ENCODE measurements at regions not wholly inside any gene's neighbourhood (a gene's known extent, or its start where the extent isn't known, plus 50 kb on each side); places are given as distances from the start of the nearest gene placed in this dataset.

- TF ChIP-seq ZNF530 (tag by site-specific recombination; IDR thresholded peaks at IDR 0.05; ENCODE audit: low read depth) (no peak), ZNF292 (tag by site-specific recombination; IDR thresholded peaks at IDR 0.05; ENCODE audit: borderline replicate concordance, low read depth) (no peak), WT1 (tag by site-specific recombination; IDR thresholded peaks at IDR 0.05) (no peak), ZNF645 (tag by site-specific recombination; IDR thresholded peaks at IDR 0.05) (no peak)
These were observed 84.1 kb upstream of the SLC44A3 start (continued) for GRCh38 chr1:94736073-94736472.

DNA sequence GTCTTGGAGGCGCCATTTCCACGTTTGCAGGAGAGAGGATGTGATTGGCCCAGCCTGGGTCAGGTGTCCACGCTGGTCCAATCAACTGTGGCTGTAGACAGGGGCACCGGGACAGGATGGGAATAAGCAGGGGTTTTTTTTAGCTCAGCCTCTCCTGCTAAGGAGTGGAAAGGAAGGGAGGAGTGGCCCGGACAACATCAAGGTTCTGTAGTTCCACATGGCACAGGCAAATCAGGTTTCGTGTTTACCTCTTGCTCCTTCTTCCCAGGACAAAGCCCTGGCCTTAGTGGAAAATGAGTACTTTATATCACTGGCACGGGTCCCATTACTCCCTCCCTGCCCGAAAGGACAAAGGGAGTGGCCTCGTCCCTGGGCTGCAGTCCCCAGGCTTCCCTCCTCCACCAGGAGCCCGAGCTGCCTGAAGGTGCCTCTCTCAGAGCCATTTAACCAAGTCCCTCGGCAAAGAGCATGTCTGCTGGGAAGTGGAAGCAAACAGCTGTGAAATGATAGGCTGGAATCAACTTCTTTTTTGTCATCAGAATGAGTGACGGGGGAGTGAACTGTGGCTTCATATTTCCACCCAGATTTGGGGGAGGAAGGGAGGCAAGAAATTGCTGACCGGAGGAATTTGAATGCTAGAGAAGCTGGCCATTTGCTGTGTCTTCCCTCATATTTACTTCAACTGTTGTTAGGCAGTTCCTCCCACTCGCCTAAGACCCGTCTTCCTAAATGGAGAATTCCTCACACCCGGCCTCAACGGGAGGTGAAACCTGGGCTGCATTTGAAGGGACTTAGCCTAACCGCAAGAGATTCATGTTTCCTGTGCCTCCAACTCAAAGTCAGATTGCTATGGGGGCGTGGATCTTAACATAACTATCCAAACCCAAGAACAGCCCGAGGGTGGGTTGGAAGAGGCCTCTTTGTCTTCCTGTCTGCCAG is 84.9 kb upstream of the SLC44A3 start:
- Histone ChIP-seq H3K4me1 (ENCODE audit: control insufficient read depth, insufficient read depth, low read length) (peaks cover 20% of the 10 kb centered on the region), H3K9me3 (ENCODE audit: control insufficient read depth, insufficient read depth, low read depth, low read length) (no peaks in the 10 kb centered on the region), H3K36me3 (ENCODE audit: control insufficient read depth in 2 of 2, insufficient read depth in 1 of 2, low read length in 2 of 2) (no peaks in the 10 kb centered on the region), H3K4me3 (ENCODE audit: low read depth, low read length) (peak overlapping the region; percentile 17), H3K27ac (ENCODE audit: extremely low read depth, low read depth, low read length) (peak overlapping the region; percentile 89)
- CTCF ChIA-PET = interaction anchor here (1.0 kb wide), 1 partner anchor 70 kb away, joined by 5 read pairs; no protein-coding TSS in a partner anchor
- POLR2A ChIA-PET = no interaction called here
- TF ChIP-seq GLI2 (tag by site-specific recombination; IDR thresholded peaks at IDR 0.05; ENCODE audit: borderline replicate concordance, low read depth) (no peak), HOXA7 (CRISPR knock-in tag; IDR thresholded peaks at IDR 0.05; ENCODE audit: borderline replicate concordance) (no peak), ZNF112 (tag by site-specific recombination; IDR thresholded peaks at IDR 0.05) (no peak), ZNF660 (tag by site-specific recombination; IDR thresholded peaks at IDR 0.05) (peak; percentile 42; the same call in 1 of the 2 replicates), PRDM2 (tag by site-specific recombination; IDR thresholded peaks at IDR 0.05; ENCODE audit: borderline replicate concordance) (no peak), ZFP37 (tag by site-specific recombination; IDR thresholded peaks at IDR 0.05) (no peak), SP2 (tag by site-specific recombination; IDR thresholded peaks at IDR 0.05) (peak; percentile 39; the same call in 1 of the 2 replicates), ZNF366 (tag by site-specific recombination; conservative IDR thresholded peaks at IDR 0.05) (no peak; the same call in 1 of the 2 replicates), IKZF3 (tag by site-specific recombination; IDR thresholded peaks at IDR 0.05) (0 out of 2 replicates have a peak, but pooled peaks have one; percentile 20), ZNF416 (tag by site-specific recombination; IDR thresholded peaks at IDR 0.05) (no peak), ZNF548 (tag by site-specific recombination; IDR thresholded peaks at IDR 0.05) (no peak), ZNF114 (tag by site-specific recombination; IDR thresholded peaks at IDR 0.05) (no peak), ZNF335 (tag by site-specific recombination; conservative IDR thresholded peaks at IDR 0.05) (peak; percentile 86), ZNF692 (tag by site-specific recombination; IDR thresholded peaks at IDR 0.05) (0 out of 2 replicates have a peak, but pooled peaks have one; percentile 19), ZNF394 (tag by site-specific recombination; IDR thresholded peaks at IDR 0.05; ENCODE audit: borderline replicate concordance) (peak; percentile 25; the same call in 1 of the 2 replicates)
- TF ChIP-seq, protein P1, sequence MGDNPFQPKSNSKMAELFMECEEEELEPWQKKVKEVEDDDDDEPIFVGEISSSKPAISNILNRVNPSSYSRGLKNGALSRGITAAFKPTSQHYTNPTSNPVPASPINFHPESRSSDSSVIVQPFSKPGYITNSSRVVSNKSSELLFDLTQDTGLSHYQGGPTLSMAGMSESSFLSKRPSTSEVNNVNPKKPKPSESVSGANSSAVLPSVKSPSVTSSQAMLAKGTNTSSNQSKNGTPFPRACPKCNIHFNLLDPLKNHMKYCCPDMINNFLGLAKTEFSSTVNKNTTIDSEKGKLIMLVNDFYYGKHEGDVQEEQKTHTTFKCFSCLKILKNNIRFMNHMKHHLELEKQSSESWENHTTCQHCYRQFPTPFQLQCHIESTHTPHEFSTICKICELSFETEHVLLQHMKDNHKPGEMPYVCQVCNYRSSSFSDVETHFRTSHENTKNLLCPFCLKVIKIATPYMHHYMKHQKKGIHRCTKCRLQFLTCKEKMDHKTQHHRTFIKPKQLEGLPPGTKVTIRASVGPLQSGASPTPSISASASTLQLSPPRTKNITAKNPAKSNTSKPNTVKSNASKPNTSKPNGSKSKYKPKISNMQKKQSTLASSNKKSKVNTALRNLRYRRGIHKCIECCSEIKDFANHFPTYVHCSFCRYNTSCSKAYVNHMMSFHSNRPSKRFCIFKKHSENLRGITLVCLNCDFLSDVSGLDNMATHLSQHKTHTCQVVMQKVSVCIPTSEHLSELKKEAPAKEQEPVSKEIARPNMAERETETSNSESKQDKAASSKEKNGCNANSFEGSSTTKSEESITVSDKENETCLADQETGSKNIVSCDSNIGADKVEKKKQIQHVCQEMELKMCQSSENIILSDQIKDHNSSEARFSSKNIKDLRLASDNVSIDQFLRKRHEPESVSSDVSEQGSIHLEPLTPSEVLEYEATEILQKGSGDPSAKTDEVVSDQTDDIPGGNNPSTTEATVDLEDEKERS (tag by site-specific recombination; IDR thresholded peaks at IDR 0.05) = no peak
- TF ChIP-seq, protein P2, sequence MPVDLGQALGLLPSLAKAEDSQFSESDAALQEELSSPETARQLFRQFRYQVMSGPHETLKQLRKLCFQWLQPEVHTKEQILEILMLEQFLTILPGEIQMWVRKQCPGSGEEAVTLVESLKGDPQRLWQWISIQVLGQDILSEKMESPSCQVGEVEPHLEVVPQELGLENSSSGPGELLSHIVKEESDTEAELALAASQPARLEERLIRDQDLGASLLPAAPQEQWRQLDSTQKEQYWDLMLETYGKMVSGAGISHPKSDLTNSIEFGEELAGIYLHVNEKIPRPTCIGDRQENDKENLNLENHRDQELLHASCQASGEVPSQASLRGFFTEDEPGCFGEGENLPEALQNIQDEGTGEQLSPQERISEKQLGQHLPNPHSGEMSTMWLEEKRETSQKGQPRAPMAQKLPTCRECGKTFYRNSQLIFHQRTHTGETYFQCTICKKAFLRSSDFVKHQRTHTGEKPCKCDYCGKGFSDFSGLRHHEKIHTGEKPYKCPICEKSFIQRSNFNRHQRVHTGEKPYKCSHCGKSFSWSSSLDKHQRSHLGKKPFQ (tag by site-specific recombination; IDR thresholded peaks at IDR 0.05) = 0 out of 2 replicates have a peak, but pooled peaks have one; percentile 34
